Esophagus muscularis mucosa (tissue), 4 donors: ENCODE measurements at regions not wholly inside any gene's neighbourhood (a gene's known extent, or its start where the extent isn't known, plus 50 kb on each side); places are given as distances from the start of the nearest gene placed in this dataset.

Source experiments
- DNase-seq: peaks from one replicate; pipeline ENCODE4 v3.0.0-alpha.2; 2017; ENCODE audit errors: extremely low spot score
- H3K27ac ChIP-seq, 4 donors: fragments of 200-600 bp; sonication (generic); replicated peaks in 1 of 4; 1 replicate in 3 of 4; 2 replicates in 1 of 4; pipeline ENCODE4 v1.5.1; 2016 to 2019; ENCODE audit warnings: mild to moderate bottlenecking in 1 of 4
- H3K27me3 ChIP-seq, 4 donors: fragments of 200-600 bp; sonication (generic); one replicate each; pipeline versions ENCODE4 v1.5.1 to v1.6.0; 2016 to 2019
- H3K36me3 ChIP-seq, 4 donors: fragments of 200-600 bp; sonication (generic); one replicate each; pipeline ENCODE4 v1.5.1; 2016 to 2019
- H3K4me1 ChIP-seq, 4 donors: fragments of 200-600 bp; sonication (generic); one replicate each; pipeline ENCODE4 v1.5.1; 2016 to 2019
- H3K4me3 ChIP-seq, 4 donors: fragments of 200-600 bp; sonication (generic); 1 replicate in 2 of 4; 2 replicates in 2 of 4; pipeline ENCODE4 v1.5.1; 2016 to 2019; ENCODE audit warnings: mild to moderate bottlenecking in 4 of 4, moderate library complexity in 1 of 4
- H3K9me3 ChIP-seq, 4 donors: fragments of 200-600 bp; sonication (generic); 1 replicate in 3 of 4; 2 replicates in 1 of 4; pipeline ENCODE4 v1.5.1; 2016 to 2019
- EP300 ChIP-seq: sonication (generic); formaldehyde crosslinking; IDR thresholded peaks from one replicate; pipeline ENCODE4 v1.6.1; 2017; ENCODE audit warnings: antibody characterized with exemption
- POLR2A ChIP-seq: fragments of 450-650 bp; IDR thresholded peaks from one replicate; pipeline ENCODE4 v1.6.1; 2017; ENCODE audit warnings: antibody characterized with exemption, moderate library complexity, mild to moderate bottlenecking, low read depth
- POLR2AphosphoS5 ChIP-seq, 2 donors: sonication (generic); formaldehyde crosslinking; IDR thresholded peaks; one replicate each; pipeline ENCODE4 v1.6.1; 2017; ENCODE audit warnings: antibody characterized with exemption in 2 of 2
- WGBS: methylation state at CpG from one replicate; pipeline ENCODE4 v1.1.5; 2018; 5-methylcytosine and 5-hydroxymethylcytosine counted together
- intact Hi-C: fragments of 100-400 bp; cut with DNase I; formaldehyde crosslinking; loops from one replicate; pipeline ENCODE4 v1.15.1; 2023
- TF ChIP-seq, protein P1 (sequence below), 3 experiments: fragments of 200-600 bp in 2 of 3; fragments of 450-650 bp in 1 of 3; sonication (generic) in 2 of 3; IDR thresholded peaks; one replicate each; pipeline ENCODE4 v1.5.1; 2017 to 2019; ENCODE audit warnings: antibody characterized with exemption in 3 of 3, mild to moderate bottlenecking in 2 of 3, moderate library complexity in 1 of 3

- H3K9me3 ChIP-seq: no peaks in the 10 kb centered on the region
- no peaks in the 10 kb centered on the region for H3K27me3 ChIP-seq
- TF ChIP-seq POLR2AphosphoS5 (IDR thresholded peaks at IDR 0.05): no peak
- no peak for TF ChIP-seq POLR2A
- TF ChIP-seq, protein P1, sequence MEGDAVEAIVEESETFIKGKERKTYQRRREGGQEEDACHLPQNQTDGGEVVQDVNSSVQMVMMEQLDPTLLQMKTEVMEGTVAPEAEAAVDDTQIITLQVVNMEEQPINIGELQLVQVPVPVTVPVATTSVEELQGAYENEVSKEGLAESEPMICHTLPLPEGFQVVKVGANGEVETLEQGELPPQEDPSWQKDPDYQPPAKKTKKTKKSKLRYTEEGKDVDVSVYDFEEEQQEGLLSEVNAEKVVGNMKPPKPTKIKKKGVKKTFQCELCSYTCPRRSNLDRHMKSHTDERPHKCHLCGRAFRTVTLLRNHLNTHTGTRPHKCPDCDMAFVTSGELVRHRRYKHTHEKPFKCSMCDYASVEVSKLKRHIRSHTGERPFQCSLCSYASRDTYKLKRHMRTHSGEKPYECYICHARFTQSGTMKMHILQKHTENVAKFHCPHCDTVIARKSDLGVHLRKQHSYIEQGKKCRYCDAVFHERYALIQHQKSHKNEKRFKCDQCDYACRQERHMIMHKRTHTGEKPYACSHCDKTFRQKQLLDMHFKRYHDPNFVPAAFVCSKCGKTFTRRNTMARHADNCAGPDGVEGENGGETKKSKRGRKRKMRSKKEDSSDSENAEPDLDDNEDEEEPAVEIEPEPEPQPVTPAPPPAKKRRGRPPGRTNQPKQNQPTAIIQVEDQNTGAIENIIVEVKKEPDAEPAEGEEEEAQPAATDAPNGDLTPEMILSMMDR (IDR thresholded peaks at IDR 0.05): no peak
- TF ChIP-seq EP300: no peak
- DNase-seq: no peak
- no peaks in the 10 kb centered on the region for H3K36me3 ChIP-seq
- H3K27ac ChIP-seq: no peak overlapping the region
- H3K4me1 ChIP-seq: no peaks in the 10 kb centered on the region
- intact Hi-C loops: no loop called here
- H3K4me3 ChIP-seq: no peak overlapping the region
Measured at GRCh38 chr4:132542228-132542627, 606.9 kb upstream of the PCDH10 start.

- WGBS: 80% methylated on average over 4 of the region's 4 CpGs
- H3K36me3 ChIP-seq: no peaks in the 10 kb centered on the region
- H3K4me1 ChIP-seq: no peaks in the 10 kb centered on the region
- H3K9me3 ChIP-seq: no peaks in the 10 kb centered on the region
- TF ChIP-seq POLR2AphosphoS5 (IDR thresholded peaks at IDR 0.05) (no peak), POLR2A (no peak), EP300 (no peak)
- TF ChIP-seq, protein P1 (IDR thresholded peaks at IDR 0.05): no peak
- DNase-seq: no peak
- H3K27ac ChIP-seq: no peak overlapping the region
- H3K4me3 ChIP-seq: no peak overlapping the region
- H3K27me3 ChIP-seq: no peaks in the 10 kb centered on the region
- intact Hi-C loops: no loop called here
Measured at GRCh38 chr4:132548463-132548862, 600.6 kb upstream of the PCDH10 start.

GRCh38 chr4:132556316-132556715 is 592.8 kb upstream of the PCDH10 start:
- 83% methylated on average over 3 of the region's 3 CpGs for WGBS
- TF ChIP-seq POLR2A (no peak), POLR2AphosphoS5 (IDR thresholded peaks at IDR 0.05) (no peak), EP300 (no peak)
- TF ChIP-seq, protein P1 (IDR thresholded peaks at IDR 0.05): no peak
- no peaks in the 10 kb centered on the region for H3K36me3 ChIP-seq
- no peaks in the 10 kb centered on the region for H3K9me3 ChIP-seq
- H3K27me3 ChIP-seq: no peaks in the 10 kb centered on the region
- H3K4me3 ChIP-seq: no peak overlapping the region
- intact Hi-C loops: no loop called here
- DNase-seq: no peak
- H3K4me1 ChIP-seq: no peaks in the 10 kb centered on the region
- H3K27ac ChIP-seq: no peak overlapping the region

DNA sequence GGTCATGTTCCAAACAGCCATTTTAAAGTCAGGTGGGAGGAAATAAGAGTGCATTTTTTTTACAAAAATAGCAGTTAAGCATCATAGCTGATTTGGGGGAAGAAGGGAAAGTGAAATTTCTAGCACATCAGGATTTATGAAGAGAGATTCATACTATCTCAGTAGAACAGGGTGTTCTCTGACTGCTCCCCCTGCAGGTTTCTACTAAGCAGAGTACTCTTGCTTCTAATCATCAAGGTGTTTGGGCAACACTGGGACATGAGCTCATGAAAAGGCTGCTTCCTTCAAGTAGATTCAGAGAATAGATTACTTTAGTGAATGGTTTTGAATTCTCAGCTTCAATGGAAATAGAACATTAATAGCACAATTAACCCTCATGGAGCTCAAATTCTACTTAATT is 591.4 kb upstream of the PCDH10 start:
- no peak overlapping the region for H3K4me3 ChIP-seq
- intact Hi-C loops: no loop called here

GRCh38 chr4:132564920-132565319 is 584.2 kb upstream of the PCDH10 start:
- Histone ChIP-seq H3K4me1 (no peaks in the 10 kb centered on the region), H3K27me3 (no peaks in the 10 kb centered on the region), H3K9me3 (no peaks in the 10 kb centered on the region), H3K4me3 (no peak overlapping the region), H3K36me3 (no peaks in the 10 kb centered on the region), H3K27ac (no peak overlapping the region)
- 90% methylated on average over 1 of the region's 1 CpG for WGBS
- intact Hi-C loops: no loop called here
- DNase-seq: no peak
- TF ChIP-seq POLR2AphosphoS5 (IDR thresholded peaks at IDR 0.05) (no peak), POLR2A (no peak), EP300 (no peak)
- TF ChIP-seq, protein P1 (IDR thresholded peaks at IDR 0.05): no peak

More for the DNA sequence above, 591.4 kb upstream of the PCDH10 start:
- H3K27me3 ChIP-seq: no peaks in the 10 kb centered on the region
- no peak for DNase-seq
- H3K27ac ChIP-seq: no peak overlapping the region
- TF ChIP-seq, protein P1 (IDR thresholded peaks at IDR 0.05): no peak
- TF ChIP-seq POLR2AphosphoS5 (IDR thresholded peaks at IDR 0.05): no peak
- no peaks in the 10 kb centered on the region for H3K4me1 ChIP-seq
- no peaks in the 10 kb centered on the region for H3K36me3 ChIP-seq
- no peaks in the 10 kb centered on the region for H3K9me3 ChIP-seq
